Activated CD4-positive, alpha-beta T cell treated with anti-CD3 and anti-CD28 coated beads, Interleukin-2, amount 50 U/mL, for 16 hours (primary cell): ENCODE measurements at regions not wholly inside any gene's neighbourhood (a gene's known extent, or its start where the extent isn't known, plus 50 kb on each side); places are given as distances from the start of the nearest gene placed in this dataset.

Source experiments
- DNase-seq: peaks from one replicate; pipeline ENCODE4 v3.0.0-alpha.2; 2020

DNA sequence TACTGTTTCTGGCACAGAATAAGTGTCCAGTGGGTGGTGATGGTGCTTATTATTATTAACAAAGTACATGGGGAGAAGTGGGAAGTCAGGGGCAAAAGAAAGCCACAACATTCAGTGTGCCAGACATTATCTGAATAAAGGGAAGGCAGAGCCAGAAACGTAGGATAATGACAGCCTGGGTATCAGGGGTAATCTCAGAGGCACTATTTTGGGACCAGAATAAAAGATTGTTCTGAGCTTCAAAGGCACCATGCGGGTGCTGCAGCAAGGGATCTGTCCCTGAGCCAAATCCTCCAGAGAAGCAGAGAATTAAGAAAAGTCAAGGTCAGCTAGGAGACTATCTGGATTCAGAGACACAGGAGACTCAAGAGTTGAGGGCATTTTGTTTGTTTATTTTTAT lies 328.8 kb upstream of the GATB start:
- no peak for DNase-seq

DNA sequence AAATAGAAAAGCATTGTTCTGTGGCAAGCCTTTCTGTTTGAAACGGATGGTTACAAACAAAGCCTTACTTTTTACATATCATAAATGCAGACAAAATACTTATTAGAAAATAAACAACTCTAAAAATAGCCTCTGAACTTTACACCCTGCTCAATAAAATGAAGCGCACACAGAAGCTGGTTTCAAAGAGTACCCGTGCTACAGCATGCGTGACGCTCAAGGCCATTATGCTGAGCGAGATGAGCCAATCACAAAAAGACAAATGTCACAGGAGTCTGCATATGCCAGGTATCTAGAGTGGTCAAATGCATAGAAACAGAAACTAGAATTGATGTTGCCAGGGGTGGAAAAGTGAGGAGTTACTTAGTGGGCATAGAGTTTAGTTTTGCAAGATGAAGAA lies 326.5 kb upstream of the GATB start:
- DNase-seq = no peak

DNA sequence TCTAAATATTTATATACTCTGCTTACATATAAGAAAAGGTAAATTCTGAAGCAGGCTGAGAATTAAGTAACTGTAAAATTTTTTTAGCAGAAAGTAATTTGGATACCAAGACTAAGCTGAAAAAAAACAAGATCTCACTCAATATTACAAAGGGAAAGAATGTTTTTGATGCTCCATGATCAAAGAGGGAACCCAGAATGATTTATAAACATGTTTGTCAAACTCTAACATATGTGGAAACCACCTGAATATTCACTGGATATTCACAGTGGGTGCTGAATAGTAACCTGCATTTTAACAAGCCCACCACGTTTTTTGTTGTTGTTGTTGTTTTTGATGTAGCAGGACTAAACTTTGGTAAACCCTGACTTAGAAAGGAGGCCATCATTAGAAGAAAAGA lies 324.9 kb upstream of the GATB start:
- no peak for DNase-seq

DNA sequence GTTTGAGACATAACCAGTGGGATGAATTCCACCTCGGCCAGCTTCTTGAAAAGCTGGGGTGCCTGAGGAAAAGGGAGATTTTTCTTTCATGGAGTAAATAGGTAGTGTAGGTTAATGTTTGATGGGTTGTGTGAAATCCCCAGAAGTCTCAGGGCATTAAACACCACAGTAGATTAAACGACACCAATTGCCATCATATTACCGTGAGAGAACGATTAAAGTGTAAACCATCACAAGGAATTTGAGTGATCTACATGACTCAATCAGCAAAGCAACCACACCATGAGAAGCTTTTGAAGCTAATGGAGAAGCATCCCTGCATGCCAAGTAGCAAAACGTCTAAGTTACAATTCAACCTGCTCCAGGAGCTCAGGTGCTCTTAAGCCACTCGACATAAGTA lies 322.5 kb upstream of the GATB start:
- DNase-seq = no peak

DNA sequence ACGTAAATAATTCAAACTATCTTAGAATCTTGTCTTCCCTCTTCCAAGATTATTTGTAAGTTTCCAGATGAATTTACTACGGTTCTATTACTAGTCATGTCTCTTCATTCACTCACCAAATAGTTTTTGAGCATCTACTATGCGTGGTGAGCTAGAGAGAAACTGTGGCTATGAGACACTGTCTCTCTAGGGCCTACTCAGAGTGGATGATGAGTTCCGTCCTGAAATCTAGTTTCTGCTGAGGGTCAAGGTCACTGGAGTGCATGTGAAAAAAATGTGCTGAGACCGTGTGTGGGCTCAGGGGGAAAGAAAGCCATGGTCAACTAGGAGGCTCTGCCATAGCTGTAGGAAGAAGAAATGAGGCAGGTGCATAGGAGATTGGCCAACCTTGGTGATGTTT lies 320.2 kb upstream of the GATB start:
- no peak for DNase-seq

DNA sequence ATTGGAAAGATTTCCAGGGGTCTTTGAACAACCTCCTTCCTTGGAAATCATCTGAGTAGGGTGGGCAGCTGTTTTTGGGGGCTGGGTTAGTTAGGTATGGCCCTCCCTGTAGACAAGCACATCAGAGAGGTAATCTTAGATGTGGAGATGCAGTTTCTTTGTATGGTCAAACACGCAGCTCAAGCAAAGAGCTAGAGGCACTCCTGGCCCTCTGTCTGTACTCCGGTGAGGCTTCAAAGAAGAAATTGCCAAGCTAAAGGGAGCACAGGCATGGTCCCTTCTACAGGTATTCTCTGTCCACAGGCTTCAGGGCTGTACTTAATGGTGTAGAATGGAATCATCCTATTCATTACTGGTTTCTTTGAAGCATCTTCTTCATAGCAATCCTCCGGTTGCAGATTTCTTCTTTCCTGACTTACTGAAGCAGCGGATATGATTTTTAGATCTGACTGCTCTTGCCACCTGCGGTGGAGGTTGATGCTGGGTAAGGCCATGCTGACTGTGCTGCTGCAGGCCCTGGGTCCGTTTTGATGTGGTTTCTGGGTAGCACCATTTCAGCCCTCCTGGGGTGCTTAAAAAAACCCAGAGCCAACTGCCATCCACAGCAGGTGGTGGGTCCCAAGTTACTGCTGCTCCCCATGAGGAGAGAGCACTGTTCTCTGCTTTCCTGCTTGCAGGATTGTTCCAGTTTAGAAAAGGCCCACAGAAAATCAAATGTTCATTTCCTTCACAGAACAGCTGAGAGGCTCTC lies 318.9 kb upstream of the GATB start:
- peak; percentile 76 for DNase-seq

DNA sequence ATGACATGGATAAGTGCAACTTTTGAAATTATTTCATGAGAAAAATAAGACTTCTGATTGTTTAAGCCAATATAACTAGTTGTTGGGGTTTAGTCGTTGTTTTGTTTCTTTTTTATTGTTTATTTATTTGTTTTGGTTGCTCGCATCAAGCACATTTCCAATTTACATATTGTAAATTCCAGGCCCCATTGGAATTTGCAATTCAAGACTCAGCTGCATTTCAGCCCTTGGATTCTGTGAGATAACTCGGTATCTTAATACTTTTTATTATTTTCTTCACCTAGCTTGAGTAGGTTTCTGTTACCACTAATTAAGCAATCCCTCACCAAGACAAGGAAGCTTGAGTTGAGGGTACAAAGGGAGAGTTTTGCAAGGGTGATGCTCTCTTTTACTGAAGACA lies 318.3 kb upstream of the GATB start:
- no peak for DNase-seq

DNA sequence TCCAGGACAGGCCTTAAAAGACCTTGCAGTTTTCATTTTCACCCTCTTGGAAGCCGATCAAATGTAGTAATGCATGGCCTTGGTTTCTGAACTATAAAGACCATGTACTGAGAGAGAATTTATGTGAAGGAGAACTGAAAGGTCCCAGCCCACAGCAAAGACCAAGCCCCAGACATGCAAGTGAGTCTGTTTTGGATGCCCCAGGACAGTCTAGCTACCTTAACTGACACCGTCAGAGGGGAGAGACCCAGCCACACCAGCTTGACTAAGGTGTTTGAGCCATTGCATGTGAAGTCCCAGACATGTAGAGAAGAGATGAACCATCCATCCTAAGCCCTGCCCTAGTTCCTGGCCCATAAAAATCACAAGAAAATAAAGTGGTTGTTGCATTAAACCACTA lies 316.8 kb upstream of the GATB start:
- no peak for DNase-seq

DNA sequence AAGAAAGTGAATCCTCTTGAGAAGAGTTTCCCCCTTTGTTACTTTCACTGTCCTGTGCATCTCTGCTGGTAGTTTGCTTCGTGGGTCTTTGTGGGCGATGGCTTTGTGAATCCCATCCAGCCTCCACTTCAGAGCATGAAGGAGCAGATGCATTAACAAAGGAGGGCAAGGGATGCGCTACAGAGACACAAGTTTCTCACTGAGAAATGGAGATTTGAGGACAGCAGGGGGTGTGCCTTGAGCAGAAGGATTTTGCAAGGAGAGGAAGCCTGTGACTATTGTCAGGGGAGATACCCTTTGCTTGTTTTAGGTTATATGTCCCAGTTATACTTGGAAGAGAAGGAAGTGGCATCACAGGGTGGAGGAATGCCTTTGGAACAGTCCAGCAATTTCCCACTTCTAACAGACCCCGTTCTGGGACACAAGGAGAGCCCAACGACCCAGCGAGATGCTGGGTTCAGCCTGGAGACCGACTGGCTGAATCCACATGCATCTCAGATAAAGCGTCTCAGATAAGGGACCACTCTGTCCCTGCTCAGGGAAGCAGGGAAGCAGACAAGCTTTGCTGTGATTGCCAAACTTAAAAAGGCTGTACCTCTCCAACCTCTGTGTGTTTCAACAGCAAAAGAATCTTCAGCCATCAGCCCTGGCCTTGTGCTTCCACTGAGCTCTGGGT lies 314.6 kb upstream of the GATB start:
- no peak for DNase-seq

DNA sequence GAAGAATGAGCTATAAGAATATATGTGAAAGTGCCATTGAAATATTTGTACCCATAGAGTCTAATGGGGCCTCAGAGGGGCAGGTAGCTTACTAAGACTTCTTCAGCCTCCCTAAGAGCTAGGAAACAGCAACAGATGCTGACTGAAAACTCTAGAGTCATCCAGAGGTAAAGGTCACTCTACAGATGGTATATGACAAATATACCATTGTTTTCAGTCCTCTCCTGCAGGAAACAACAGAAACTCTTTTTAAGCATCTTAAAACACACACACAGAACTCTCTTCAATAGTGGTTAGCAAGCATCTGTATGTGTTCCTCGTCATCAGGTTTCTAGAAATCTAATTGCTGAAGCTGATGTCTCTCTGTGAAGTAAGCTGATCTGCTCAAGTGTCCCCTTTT lies 313.8 kb upstream of the GATB start:
- DNase-seq = no peak

DNA sequence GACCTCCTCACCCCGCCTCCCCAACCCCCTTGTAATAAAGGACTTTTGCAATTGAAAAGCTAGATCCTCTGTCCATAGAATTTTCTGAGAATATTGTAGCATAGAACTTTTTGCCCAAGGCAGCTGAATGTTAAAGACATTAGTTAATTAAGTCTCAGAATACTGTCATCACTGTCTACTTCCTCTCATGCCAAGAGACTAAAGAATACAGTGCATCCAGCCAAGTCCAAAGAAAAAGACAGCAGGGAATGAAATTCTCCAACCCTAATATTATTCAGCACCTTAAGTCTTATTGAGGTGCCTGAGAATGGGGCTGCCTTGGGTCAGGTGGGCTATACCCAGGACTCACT lies 313.3 kb upstream of the GATB start:
- DNase-seq = no peak

DNA sequence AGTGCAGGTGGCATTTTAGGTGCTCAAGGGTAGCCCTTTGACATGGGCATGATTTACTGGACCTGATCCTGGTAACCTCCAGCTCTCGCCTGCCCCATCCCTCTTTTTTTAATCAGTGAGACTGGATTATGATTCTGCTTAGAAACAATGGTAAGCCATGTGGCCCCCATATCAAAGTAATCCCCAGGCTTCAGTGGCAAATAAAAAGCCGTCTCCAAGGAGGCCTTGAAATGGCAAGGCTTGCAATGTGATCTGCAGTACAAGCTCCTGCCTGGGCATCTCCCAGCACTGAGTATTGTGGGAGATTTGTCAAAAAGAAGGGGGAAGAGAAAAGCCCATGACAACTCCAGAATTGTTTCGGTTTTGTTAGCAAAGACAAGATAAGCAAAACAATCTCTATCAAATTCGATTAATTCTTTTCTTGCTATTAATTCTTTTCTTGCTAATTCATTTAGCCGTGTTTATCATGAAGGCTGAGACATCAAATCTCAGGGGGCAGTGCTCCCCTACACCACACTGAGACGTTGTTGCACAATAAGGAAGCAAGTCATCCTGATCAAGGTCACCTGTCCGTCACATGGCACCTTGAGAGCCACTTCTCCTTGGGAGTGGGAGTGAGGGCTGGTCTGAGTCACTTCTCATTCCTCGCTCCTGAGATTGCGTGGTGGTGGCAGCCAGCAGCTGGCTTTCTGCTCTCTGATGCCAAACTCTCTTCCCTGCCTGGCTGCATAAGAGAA lies 312.7 kb upstream of the GATB start:
- DNase-seq = no peak

DNA sequence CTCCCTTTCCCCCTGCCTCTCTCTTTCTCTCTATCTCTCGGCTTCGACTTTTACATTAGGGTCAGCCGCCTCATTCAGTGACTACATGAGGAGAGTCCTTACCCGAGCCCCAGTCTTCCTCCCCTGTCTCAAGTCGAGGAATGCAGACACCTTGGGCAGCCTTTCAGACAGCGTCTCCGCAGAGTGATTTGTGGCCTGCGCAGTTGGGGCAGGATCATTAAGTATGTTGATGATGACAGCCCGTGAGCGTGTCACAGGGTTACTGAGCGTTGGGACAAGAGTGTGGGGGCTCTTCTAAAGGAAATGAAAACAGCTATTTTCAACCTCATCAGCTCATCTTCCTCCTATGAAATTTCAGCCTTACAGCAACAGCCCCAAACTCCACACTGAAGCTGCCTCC lies 312.1 kb upstream of the GATB start:
- no peak for DNase-seq

DNA sequence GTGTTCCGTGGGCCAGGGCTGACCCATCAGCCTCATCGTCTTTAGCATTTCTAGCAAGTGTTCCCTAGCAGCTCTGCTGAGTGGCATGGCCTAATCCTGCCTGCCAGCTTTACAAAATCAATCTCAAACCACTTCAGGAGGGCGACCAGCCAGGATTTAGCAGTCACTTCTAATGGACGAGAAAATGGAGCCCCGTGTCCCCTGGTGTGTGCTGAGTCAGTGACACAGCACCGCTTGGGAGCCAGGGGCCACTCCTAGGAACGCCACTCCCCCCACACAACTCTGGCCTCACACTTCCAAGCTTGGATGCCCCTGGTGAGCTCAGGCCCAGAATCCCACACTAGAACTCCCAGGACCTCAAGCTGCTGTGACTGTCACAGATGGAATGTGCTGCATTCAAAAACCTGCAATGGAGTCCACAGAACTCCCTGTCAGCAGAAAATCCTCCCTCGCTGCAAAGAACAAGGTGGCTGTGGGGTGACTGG lies 311.2 kb upstream of the GATB start:
- DNase-seq = no peak

DNA sequence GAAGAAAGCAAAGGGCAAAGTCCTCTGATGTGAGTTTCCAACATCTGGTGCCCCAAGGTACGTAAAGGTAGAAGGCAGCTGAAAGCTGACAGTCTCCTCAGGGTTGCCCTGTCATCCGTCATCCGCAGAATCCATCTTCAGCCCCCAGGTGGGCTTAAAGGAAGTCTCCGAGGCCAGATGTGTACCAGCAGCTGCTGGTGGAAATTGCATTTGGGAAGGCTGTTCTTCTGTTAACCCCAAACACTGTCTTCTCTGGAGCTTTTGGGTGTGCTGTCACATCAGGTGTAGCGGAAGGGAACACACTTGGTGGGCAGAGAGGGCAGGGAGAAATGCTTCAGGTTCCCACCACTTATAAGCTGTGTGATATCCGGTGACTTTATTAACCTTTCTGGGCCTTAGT lies 310.0 kb upstream of the GATB start:
- DNase-seq = no peak

DNA sequence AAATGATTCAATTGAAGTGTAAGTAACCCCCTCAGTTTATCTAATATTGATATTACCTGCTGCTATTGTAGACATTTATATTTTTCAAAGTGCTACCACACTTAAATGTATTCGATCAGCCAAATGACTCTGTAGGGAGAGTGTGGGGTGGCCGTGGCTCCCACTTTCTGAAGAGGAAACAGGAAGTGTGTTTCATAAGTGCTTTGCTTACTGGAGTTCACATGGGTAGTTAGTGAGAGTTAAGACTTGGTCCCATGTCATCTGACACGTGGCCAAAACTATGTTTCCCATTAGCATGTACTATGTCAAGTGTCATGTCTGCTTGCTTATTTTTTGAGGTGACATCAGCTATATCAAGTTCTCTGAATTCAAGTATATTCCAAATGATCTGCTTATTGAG lies 308.1 kb upstream of the GATB start:
- DNase-seq = no peak

DNA sequence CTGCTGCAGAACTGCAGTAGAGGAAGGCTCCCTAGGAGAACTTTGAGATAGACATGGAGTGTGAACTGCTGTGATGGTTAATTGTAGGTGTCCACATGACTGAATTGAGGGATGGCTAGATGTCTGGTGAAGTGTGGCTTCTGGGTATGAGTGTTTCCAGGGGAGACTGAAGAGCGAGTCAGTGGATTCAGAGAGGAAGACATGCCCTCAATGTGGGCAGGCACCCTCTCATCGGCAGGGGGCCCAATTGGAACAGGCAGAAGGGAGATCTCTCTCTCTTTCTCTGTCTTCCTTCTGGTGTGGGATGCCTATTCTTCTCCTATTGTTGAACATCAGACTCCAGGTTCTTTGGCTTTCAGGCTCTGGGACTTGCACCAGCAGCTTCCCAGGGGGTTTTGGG lies 304.7 kb upstream of the GATB start:
- DNase-seq = no peak

DNA sequence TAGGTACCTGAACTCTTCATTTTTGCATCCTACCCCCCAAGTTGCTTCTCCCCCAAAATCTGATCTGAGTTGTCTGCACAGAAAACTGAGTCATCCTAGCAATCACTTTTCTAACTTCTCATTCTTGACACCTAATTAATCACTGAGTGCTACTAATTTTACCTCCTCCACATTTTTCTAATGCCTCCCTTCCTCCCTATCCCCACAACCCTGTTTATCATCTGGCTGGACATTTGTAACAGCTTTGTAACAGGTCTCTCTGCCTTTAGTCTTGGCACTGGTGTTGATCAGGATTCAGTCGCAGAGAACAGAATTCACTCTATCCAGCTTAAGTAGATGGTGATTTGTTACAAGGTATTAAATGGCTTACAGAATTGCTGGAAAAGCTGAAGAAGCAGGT lies 303.9 kb upstream of the GATB start:
- DNase-seq = no peak

DNA sequence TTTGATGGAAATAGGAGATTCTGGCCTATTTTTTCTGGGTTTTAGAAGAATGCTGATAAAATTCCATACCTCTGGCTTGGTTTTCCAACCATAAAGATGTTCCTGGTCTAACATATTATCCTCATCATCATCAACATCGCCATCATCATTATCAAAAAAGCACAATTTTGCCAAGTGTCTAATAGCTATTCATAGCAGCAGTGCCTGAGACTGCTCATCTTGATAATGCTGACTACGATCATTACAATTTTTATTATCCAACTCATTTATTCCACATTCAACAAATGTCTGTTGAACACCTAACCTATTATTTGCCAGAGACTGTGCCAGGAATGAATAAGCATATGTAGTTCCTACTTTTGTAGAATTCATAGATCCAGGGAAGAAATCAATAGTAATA lies 303.5 kb upstream of the GATB start:
- no peak for DNase-seq

DNA sequence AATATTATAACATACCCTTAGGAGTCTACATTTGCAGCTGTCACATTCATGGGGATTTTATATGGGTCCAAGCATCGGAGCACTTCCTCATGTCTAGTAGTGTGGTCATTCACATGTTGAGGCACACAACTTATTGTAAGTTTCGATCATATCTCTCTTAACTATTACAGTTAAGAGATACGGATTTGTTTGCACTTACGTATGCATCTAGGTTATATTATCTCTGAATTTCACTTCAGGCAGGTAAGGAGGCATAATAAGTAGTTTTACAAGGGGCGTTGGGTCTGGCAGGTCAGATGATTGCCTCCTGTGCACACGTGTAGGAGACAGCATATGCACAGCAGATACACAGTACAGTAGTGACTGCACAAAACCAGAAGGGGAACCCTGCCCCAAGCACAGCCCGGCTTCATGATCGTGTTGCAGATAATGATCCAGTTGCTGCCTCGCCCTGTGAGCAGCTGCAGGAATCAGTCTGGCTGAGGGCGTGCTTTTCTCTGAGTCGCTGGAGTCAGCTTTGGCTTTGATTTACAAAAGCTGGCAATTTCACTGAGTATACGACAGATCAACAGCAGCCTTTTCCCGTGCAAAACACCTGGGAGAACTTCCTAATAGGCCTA lies 302.9 kb upstream of the GATB start:
- DNase-seq = peak; percentile 49

DNA sequence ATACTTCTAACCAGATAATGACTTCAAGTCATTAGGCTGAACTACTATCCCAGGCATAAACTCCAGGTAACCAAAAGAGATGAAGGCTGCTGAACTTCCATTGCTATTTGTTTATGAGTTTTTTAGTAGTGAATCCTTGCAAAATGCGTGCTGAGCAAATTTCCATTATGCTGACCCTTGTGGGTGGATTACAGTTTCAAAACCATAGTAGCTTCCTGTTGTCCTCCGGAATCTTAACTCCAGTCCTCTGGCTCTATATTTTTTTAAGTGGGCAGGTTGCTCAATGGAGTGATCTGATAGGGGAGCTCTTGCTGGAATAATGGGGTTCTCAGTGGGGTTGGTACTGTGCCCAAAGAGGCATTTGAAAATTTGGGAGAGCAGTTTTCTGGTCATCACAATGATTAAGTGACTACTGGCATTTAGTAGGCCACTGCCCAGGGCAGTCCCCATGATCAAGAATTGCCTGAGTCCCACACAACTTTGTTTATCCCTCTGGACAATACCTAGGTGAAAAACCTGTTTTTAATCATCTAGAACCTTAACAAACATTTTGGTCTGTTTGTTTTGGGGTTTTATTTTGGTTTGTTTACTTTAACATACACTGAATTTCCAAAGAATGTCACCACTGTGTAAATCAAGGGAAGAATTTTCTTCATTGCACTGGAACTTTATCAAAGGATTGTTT lies 302.3 kb upstream of the GATB start:
- no peak for DNase-seq

DNA sequence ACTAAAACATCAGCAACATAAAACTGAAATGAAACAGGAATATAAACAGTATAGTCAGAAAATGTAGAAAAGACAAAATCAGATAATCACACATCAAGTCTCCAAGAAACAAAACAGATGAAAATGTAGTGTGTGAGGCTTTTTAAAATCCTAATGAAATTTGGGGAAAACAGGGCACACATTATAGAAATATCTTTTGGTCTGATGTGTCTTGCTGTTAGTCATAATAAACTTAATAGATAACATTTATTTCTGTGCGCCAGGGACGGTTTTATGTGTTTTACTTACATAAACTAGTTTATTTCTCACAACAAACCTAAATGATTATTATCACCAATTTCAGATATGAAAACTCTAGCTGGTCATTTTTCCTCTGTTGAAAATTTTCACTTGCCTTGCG lies 293.9 kb upstream of the GATB start:
- no peak for DNase-seq

DNA sequence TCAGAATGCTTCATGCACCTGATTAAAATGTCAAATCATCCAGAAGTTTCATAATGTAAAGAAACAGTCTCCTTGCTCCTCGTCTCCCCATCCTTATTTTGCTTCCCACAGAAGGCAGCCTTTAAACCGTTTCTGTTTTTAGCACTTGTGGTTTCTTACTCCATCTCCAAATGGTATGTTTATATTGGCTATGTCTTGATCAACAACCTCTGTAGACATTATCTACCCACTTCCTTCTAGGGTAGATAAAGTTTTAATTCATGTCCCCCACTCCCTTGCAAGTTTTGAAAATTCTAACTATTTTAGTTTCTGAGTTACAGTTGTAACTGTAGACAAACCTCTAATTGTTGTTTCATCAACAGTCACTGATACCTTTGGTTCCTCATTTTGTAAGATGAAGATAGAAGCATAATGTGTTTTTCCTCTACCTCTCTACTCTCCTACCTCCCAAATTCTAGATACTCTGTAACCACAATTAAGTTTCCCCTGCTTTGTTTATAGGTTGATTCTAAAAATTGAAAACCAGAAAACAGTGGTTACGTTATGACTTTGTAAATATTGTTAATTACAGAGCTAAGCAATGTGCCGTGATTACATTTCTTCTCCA lies 291.7 kb upstream of the GATB start:
- DNase-seq = no peak
